Vagina (tissue), 2 donors: ENCODE measurements at regions not wholly inside any gene's neighbourhood (a gene's known extent, or its start where the extent isn't known, plus 50 kb on each side); places are given as distances from the start of the nearest gene placed in this dataset.

Experiments
- DNase-seq, 2 donors: peaks; one replicate each; pipeline ENCODE4 v3.0.0-alpha.2; 2017; ENCODE audit errors: extremely low spot score in 2 of 2
- H3K27ac ChIP-seq: fragments of 200-600 bp; sonication (generic); one replicate; pipeline ENCODE4 v1.5.1; 2019
- H3K27me3 ChIP-seq: fragments of 200-600 bp; sonication (generic); one replicate; pipeline ENCODE4 v1.5.1; 2019
- H3K36me3 ChIP-seq, 2 donors: fragments of 200-600 bp; sonication (generic); one replicate each; pipeline ENCODE4 v1.5.1; 2017 to 2019
- H3K4me1 ChIP-seq: fragments of 200-600 bp; sonication (generic); one replicate; pipeline ENCODE4 v1.5.1; 2019
- H3K4me3 ChIP-seq, 2 donors: fragments of 200-600 bp; sonication (generic); 1 replicate in 1 of 2; 2 replicates in 1 of 2; pipeline ENCODE4 v1.5.1; 2016 to 2019
- H3K9me3 ChIP-seq: fragments of 200-600 bp; sonication (generic); one replicate; pipeline ENCODE4 v1.5.1; 2019
- POLR2A ChIP-seq, 2 donors: fragments of 450-650 bp; IDR thresholded peaks; one replicate each; pipeline ENCODE4 v1.6.1; 2017; ENCODE audit warnings: antibody characterized with exemption in 2 of 2, mild to moderate bottlenecking in 2 of 2, moderate library complexity in 2 of 2
- POLR2AphosphoS5 ChIP-seq, 2 donors: sonication (generic); formaldehyde crosslinking; IDR thresholded peaks; one replicate each; pipeline ENCODE4 v1.9.0; 2017; ENCODE audit warnings: antibody characterized with exemption in 2 of 2, mild to moderate bottlenecking in 2 of 2, low read depth in 1 of 2; ENCODE audit not compliant: insufficient read depth in 1 of 2
- intact Hi-C: fragments of 100-400 bp; cut with DNase I; formaldehyde crosslinking; loops from one replicate; pipeline ENCODE4 v1.15.1; 2023
- TF ChIP-seq, protein P1 (sequence below), 3 experiments: fragments of 450-650 bp in 2 of 3; fragments of 200-600 bp in 1 of 3; sonication (generic) in 1 of 3; IDR thresholded peaks; one replicate each; pipeline ENCODE4 v1.5.1; 2017 to 2019; ENCODE audit warnings: antibody characterized with exemption in 3 of 3, mild to moderate bottlenecking in 2 of 3, moderate library complexity in 2 of 3

DNA sequence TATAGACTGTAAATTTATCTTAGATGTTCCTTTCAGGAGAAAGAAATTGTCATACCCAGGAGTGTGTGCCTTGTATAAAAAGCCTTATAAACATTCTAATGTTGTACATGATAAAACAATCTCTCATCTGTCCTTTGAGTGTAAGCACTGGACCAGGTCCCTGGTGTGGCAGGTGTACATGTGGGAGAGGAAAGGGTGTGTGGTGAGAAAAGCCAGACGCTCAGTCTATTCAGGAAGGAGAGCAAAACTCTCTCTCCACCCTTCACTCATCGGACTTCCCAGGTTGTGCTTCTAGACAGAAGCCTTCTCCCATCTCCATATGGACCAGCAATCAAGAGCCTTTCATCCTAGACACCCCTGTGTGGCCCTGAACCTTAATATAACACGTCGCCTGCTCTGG lies 154.2 kb downstream of the ESM1 start:
- Histone ChIP-seq H3K27me3 (no peaks in the 10 kb centered on the region), H3K36me3 (no peaks in the 10 kb centered on the region), H3K27ac (no peak overlapping the region), H3K9me3 (no peaks in the 10 kb centered on the region), H3K4me1 (no peaks in the 10 kb centered on the region), H3K4me3 (no peak overlapping the region)
- intact Hi-C loops = no loop called here
- DNase-seq = no peak
- TF ChIP-seq, protein P1, sequence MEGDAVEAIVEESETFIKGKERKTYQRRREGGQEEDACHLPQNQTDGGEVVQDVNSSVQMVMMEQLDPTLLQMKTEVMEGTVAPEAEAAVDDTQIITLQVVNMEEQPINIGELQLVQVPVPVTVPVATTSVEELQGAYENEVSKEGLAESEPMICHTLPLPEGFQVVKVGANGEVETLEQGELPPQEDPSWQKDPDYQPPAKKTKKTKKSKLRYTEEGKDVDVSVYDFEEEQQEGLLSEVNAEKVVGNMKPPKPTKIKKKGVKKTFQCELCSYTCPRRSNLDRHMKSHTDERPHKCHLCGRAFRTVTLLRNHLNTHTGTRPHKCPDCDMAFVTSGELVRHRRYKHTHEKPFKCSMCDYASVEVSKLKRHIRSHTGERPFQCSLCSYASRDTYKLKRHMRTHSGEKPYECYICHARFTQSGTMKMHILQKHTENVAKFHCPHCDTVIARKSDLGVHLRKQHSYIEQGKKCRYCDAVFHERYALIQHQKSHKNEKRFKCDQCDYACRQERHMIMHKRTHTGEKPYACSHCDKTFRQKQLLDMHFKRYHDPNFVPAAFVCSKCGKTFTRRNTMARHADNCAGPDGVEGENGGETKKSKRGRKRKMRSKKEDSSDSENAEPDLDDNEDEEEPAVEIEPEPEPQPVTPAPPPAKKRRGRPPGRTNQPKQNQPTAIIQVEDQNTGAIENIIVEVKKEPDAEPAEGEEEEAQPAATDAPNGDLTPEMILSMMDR (IDR thresholded peaks at IDR 0.05) = no peak
- TF ChIP-seq POLR2AphosphoS5 (IDR thresholded peaks at IDR 0.05; ENCODE audit: insufficient read depth in 1 of 2, low read depth in 1 of 2) = no peak
- TF ChIP-seq POLR2A (IDR thresholded peaks at IDR 0.05) = no peak

DNA sequence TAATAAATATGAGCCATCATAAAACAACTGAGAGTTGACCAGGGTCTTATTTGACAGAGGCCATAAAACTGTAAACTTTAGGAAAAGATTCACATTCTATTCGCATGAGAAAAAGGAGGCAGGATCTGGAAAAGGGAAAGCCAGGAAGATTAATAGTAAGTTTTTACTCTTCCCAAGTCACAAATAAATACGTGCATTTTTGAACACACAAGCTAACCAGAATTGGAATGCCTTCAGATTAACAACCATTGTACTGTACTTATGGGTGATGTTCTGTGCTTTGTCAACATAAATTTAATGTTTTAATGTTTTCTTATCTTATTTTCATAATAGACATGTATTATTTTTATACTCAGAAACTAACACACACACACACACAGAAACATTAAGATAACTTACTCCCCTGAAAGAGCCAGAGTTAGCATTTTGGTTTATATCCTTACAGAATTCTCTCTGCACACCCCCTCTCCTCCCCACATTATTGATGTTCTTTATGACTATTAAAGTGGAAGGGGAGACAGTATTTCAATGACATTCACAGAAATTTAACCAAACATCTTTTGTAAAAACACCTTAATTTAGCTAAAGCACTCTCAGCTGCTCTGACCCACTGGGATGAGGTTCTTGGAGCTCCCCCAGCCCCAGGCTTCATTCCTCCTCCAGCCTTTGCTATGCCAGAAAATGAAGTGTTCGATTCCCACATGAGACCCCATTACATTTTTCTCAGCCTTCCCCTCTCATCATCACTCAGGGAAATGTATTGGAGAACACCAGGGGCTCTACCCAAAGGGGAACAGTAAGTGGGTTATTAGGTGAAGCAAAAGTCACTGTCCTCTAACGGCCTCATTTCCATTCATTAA lies 155.5 kb downstream of the ESM1 start:
- DNase-seq = no peak
- no peak for TF ChIP-seq POLR2AphosphoS5 (IDR thresholded peaks at IDR 0.05; ENCODE audit: insufficient read depth in 1 of 2, low read depth in 1 of 2)
- TF ChIP-seq, protein P1 (IDR thresholded peaks at IDR 0.05) = no peak
- no peak for TF ChIP-seq POLR2A (IDR thresholded peaks at IDR 0.05)
- no peak overlapping the region for H3K27ac ChIP-seq
- no peaks in the 10 kb centered on the region for H3K9me3 ChIP-seq
- intact Hi-C loops = no loop called here
- H3K4me3 ChIP-seq = no peak overlapping the region
- no peaks in the 10 kb centered on the region for H3K36me3 ChIP-seq
- no peaks in the 10 kb centered on the region for H3K27me3 ChIP-seq
- H3K4me1 ChIP-seq = no peaks in the 10 kb centered on the region

- Histone ChIP-seq H3K4me3 (no peak overlapping the region), H3K27me3 (no peaks in the 10 kb centered on the region), H3K36me3 (no peaks in the 10 kb centered on the region), H3K27ac (no peak overlapping the region), H3K9me3 (no peaks in the 10 kb centered on the region), H3K4me1 (no peaks in the 10 kb centered on the region)
- intact Hi-C loops = no loop called here
- TF ChIP-seq, protein P1 (IDR thresholded peaks at IDR 0.05) = no peak
- TF ChIP-seq POLR2A (IDR thresholded peaks at IDR 0.05) (no peak), POLR2AphosphoS5 (IDR thresholded peaks at IDR 0.05; ENCODE audit: insufficient read depth in 1 of 2, low read depth in 1 of 2) (no peak)
- DNase-seq = no peak
Measured at GRCh38 chr5:54829102-54829501, 156.3 kb downstream of the ESM1 start.

GRCh38 chr5:54828151-54828550 lies 157.2 kb downstream of the ESM1 start:
- Histone ChIP-seq H3K4me3 (no peak overlapping the region), H3K4me1 (no peaks in the 10 kb centered on the region), H3K36me3 (no peaks in the 10 kb centered on the region), H3K9me3 (no peaks in the 10 kb centered on the region), H3K27me3 (no peaks in the 10 kb centered on the region), H3K27ac (no peak overlapping the region)
- DNase-seq = no peak
- no peak for TF ChIP-seq POLR2AphosphoS5 (IDR thresholded peaks at IDR 0.05; ENCODE audit: insufficient read depth in 1 of 2, low read depth in 1 of 2)
- no peak for TF ChIP-seq POLR2A (IDR thresholded peaks at IDR 0.05)
- TF ChIP-seq, protein P1 (IDR thresholded peaks at IDR 0.05) = no peak
- intact Hi-C loops = no loop called here

- H3K4me1 ChIP-seq = peaks cover 17% of the 10 kb centered on the region
- H3K4me3 ChIP-seq = no peak overlapping the region
- no peaks in the 10 kb centered on the region for H3K9me3 ChIP-seq
- intact Hi-C loops = no loop called here
- DNase-seq = no peak
- no peak overlapping the region for H3K27ac ChIP-seq
- TF ChIP-seq POLR2AphosphoS5 (IDR thresholded peaks at IDR 0.05; ENCODE audit: insufficient read depth in 1 of 2, low read depth in 1 of 2) (no peak), POLR2A (IDR thresholded peaks at IDR 0.05) (no peak)
- TF ChIP-seq, protein P1 (IDR thresholded peaks at IDR 0.05) = no peak
- H3K36me3 ChIP-seq = no peaks in the 10 kb centered on the region
- no peaks in the 10 kb centered on the region for H3K27me3 ChIP-seq
Measured at GRCh38 chr5:54825005-54825404, 160.4 kb downstream of the ESM1 start.
